Naive B cell (primary cell): ENCODE measurements at regions not wholly inside any gene's neighbourhood (a gene's known extent, or its start where the extent isn't known, plus 50 kb on each side); places are given as distances from the start of the nearest gene placed in this dataset.

Experiments
- ATAC-seq, 2 donors: fragments of 150-1000 bp; cut with Tn5 transposase; 2 replicates each; pipeline ENCODE4 v1.10.0; 2021; ENCODE audit warnings: low read depth in 2 of 2, mild to moderate bottlenecking in 2 of 2, moderate library complexity in 2 of 2
- DNase-seq: peaks from one replicate; pipeline ENCODE4 v3.0.0; 2022
- H3K27ac Mint-ChIP-seq, 6 donors: one replicate each; pipeline ENCODE4 v1.8.0; 2020 to 2022; ENCODE audit warnings: mild to moderate bottlenecking in 6 of 6, mixed read lengths in 6 of 6, moderate library complexity in 5 of 6, inconsistent platforms in 2 of 6
- H3K27me3 Mint-ChIP-seq, 3 donors: one replicate each; pipeline ENCODE4 v1.8.0; 2021 to 2022; ENCODE audit warnings: mixed read lengths in 3 of 3, mild to moderate bottlenecking in 1 of 3
- H3K36me3 Mint-ChIP-seq, 2 donors: one replicate each; pipeline ENCODE4 v1.8.0; 2020 to 2022; ENCODE audit warnings: mixed read lengths in 2 of 2, inconsistent platforms in 1 of 2, mild to moderate bottlenecking in 1 of 2
- H3K4me1 Mint-ChIP-seq, 3 donors: one replicate each; pipeline ENCODE4 v1.8.0; 2020 to 2022; ENCODE audit warnings: mixed read lengths in 3 of 3, inconsistent platforms in 1 of 3, mild to moderate bottlenecking in 1 of 3, moderate library complexity in 1 of 3
- H3K4me3 Mint-ChIP-seq, 8 donors: one replicate each; pipeline ENCODE4 v1.8.0; 2020 to 2022; ENCODE audit warnings: mild to moderate bottlenecking in 8 of 8, mixed read lengths in 8 of 8, moderate library complexity in 8 of 8, inconsistent platforms in 2 of 8
- H3K9me3 Mint-ChIP-seq, 7 donors: one replicate each; pipeline ENCODE4 v1.8.0; 2020 to 2022; ENCODE audit warnings: mixed read lengths in 7 of 7, mild to moderate bottlenecking in 5 of 7, inconsistent platforms in 2 of 7, moderate library complexity in 1 of 7

- Mint-ChIP-seq H3K4me3 (no peak overlapping the region), H3K27ac (no peak overlapping the region), H3K27me3 (peaks cover 12 to 23% (median 19%) of the 10 kb centered on the region in 3 donors), H3K9me3 (peaks cover 0 to 11% (median 7%) of the 10 kb centered on the region in 7 donors), H3K36me3 (peaks cover 0 to 4% of the 10 kb centered on the region in 2 donors), H3K4me1 (no peaks in the 10 kb centered on the region)
- DNase-seq (no peak), ATAC-seq (no peak)
Observed at GRCh38 chr21:35864039-35864438, 196.3 kb downstream of the SETD4 start.

GRCh38 chr21:35862969-35863368 is 197.4 kb downstream of the SETD4 start:
- ATAC-seq (no peak), DNase-seq (no peak)
- H3K27ac Mint-ChIP-seq: no peak overlapping the region
- no peaks in the 10 kb centered on the region for H3K4me1 Mint-ChIP-seq
- H3K27me3 Mint-ChIP-seq: peaks cover 12 to 30% (median 24%) of the 10 kb centered on the region in 3 donors
- H3K9me3 Mint-ChIP-seq: peaks cover 0 to 4% (median under 1%) of the 10 kb centered on the region in 7 donors
- H3K4me3 Mint-ChIP-seq: no peak overlapping the region
- no peaks in the 10 kb centered on the region for H3K36me3 Mint-ChIP-seq

GRCh38 chr21:35861661-35862060 is 198.7 kb downstream of the SETD4 start:
- H3K4me3 Mint-ChIP-seq: no peak overlapping the region

GRCh38 chr21:35860189-35860869 is 200.0 kb downstream of the SETD4 start:
- Mint-ChIP-seq H3K36me3 (no peaks in the 10 kb centered on the region), H3K4me1 (no peaks in the 10 kb centered on the region), H3K27me3 (peaks cover 18 to 35% (median 33%) of the 10 kb centered on the region in 3 donors), H3K27ac (no peak overlapping the region), H3K4me3 (no peak overlapping the region), H3K9me3 (no peaks in the 10 kb centered on the region)
- no peak for ATAC-seq
- DNase-seq: no peak

More at GRCh38 chr21:35861661-35862060, 198.7 kb downstream of the SETD4 start:
- H3K27ac Mint-ChIP-seq: no peak overlapping the region
- no peak for DNase-seq
- no peak for ATAC-seq
- no peaks in the 10 kb centered on the region for H3K9me3 Mint-ChIP-seq
- no peaks in the 10 kb centered on the region for H3K36me3 Mint-ChIP-seq
- H3K27me3 Mint-ChIP-seq: peaks cover 12 to 24% (median 23%) of the 10 kb centered on the region in 3 donors
- no peaks in the 10 kb centered on the region for H3K4me1 Mint-ChIP-seq

DNA sequence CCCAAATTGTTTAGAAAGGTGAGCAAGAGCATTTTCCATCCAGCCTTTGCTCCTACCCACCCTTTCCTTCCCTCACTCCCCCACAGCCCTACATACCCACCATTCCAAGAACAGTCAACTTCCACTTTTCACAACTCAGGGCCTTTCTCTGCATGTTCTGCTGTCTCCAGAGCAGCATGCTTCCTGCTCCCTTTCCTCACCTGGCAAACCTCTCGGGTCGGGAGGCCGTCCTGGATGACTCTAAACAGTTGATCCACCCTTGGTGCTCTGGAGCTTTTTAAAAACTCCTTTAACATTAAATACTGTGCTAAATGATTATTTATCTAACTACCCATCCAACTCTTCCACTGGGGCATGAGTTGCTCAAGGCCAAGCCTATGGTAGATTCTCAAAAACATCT is 200.6 kb downstream of the SETD4 start:
- Mint-ChIP-seq H3K9me3 (no peaks in the 10 kb centered on the region), H3K36me3 (no peaks in the 10 kb centered on the region), H3K4me1 (no peaks in the 10 kb centered on the region), H3K4me3 (no peak overlapping the region), H3K27ac (no peak overlapping the region), H3K27me3 (peaks cover 21 to 37% (median 33%) of the 10 kb centered on the region in 3 donors)
- ATAC-seq (no peak), DNase-seq (no peak)

GRCh38 chr21:35857095-35857494 is 203.2 kb downstream of the SETD4 start:
- DNase-seq (no peak), ATAC-seq (no peak)
- H3K9me3 Mint-ChIP-seq: no peaks in the 10 kb centered on the region
- no peaks in the 10 kb centered on the region for H3K4me1 Mint-ChIP-seq
- H3K27me3 Mint-ChIP-seq: peaks cover 36 to 61% (median 45%) of the 10 kb centered on the region in 3 donors
- H3K36me3 Mint-ChIP-seq: no peaks in the 10 kb centered on the region
- H3K27ac Mint-ChIP-seq: no peak overlapping the region
- H3K4me3 Mint-ChIP-seq: peak overlapping the region in 1 of 8 donors; percentile 23

DNA sequence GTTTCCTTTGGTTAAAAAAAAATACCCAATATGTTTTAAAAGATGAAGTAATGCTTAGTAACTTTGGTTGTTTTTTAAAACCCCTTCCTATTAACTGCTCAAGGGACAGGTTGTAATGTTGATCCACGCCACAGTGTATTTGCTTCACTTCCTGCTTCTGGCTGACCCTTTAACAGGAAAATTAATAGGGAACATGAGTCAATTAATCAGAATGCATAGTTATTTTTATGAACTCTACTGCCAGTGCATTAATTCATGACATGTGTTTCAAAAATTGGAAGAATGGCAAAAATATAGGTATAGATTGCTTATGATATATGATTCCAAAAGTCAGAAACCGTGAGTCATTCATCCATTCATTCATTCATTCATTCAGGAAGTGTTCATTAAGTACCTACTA is 204.8 kb downstream of the SETD4 start:
- ATAC-seq: no peak
- Mint-ChIP-seq H3K36me3 (no peaks in the 10 kb centered on the region), H3K4me1 (no peaks in the 10 kb centered on the region), H3K27me3 (peaks cover 28 to 66% (median 46%) of the 10 kb centered on the region in 3 donors), H3K27ac (peak overlapping the region in 1 of 6 donors; percentile 4), H3K4me3 (no peak overlapping the region), H3K9me3 (no peaks in the 10 kb centered on the region)
- no peak for DNase-seq

- Mint-ChIP-seq H3K36me3 (no peaks in the 10 kb centered on the region), H3K4me1 (no peaks in the 10 kb centered on the region), H3K27me3 (peaks cover 29 to 55% (median 36%) of the 10 kb centered on the region in 3 donors), H3K4me3 (no peak overlapping the region), H3K9me3 (no peaks in the 10 kb centered on the region), H3K27ac (no peak overlapping the region)
- no peak for ATAC-seq
- no peak for DNase-seq
Observed at GRCh38 chr21:35854281-35854680, 206.0 kb downstream of the SETD4 start.

- Mint-ChIP-seq H3K27me3 (peaks cover 29 to 48% (median 34%) of the 10 kb centered on the region in 3 donors), H3K4me3 (no peak overlapping the region), H3K27ac (peak overlapping the region in 1 of 6 donors; percentile 48), H3K36me3 (no peaks in the 10 kb centered on the region), H3K9me3 (no peaks in the 10 kb centered on the region), H3K4me1 (no peaks in the 10 kb centered on the region)
- DNase-seq (no peak), ATAC-seq (no peak)
Observed at GRCh38 chr21:35853321-35854239, 206.7 kb downstream of the SETD4 start.

GRCh38 chr21:35852820-35853219 is 207.5 kb downstream of the SETD4 start:
- Mint-ChIP-seq H3K9me3 (no peaks in the 10 kb centered on the region), H3K4me3 (no peak overlapping the region), H3K36me3 (no peaks in the 10 kb centered on the region), H3K27ac (peak overlapping the region in 2 of 6 donors; percentile 10 to 47), H3K27me3 (peaks cover 29 to 50% (median 35%) of the 10 kb centered on the region in 3 donors), H3K4me1 (no peaks in the 10 kb centered on the region)
- DNase-seq (no peak), ATAC-seq (no peak)

DNA sequence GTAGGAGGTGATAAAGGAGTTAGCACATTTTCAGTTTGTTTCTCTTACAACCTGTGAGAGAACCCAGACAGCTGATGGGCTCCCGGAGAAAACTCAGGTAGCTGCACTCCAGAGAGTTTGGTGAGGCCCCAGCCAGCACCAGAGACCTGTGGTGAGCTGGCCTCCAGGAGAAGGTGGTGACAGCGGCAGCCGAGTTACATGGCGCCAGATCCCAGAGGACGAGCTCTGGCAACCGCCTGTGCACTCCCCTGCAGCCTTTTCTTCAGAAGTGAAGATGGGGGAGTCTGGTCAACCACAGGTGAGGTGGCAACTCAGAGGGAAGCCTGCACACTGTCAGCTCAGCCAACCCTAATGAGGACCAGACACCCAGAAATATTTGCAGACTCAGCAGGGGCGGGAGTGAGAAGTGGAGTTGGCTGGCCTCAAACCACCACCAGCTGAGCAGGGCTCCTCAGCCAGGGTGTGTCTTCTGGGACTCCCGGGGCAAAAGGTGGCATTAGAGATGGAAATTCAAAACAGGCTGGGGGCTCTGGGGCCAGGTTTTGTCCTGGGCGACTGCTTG is 209.7 kb downstream of the SETD4 start:
- Mint-ChIP-seq H3K9me3 (no peaks in the 10 kb centered on the region), H3K36me3 (no peaks in the 10 kb centered on the region), H3K27me3 (peaks cover 26 to 58% (median 31%) of the 10 kb centered on the region in 3 donors), H3K4me3 (no peak overlapping the region), H3K4me1 (no peaks in the 10 kb centered on the region), H3K27ac (no peak overlapping the region)
- no peak for DNase-seq
- no peak for ATAC-seq

GRCh38 chr21:35850029-35850428 is 210.3 kb downstream of the SETD4 start:
- H3K27ac Mint-ChIP-seq: no peak overlapping the region
- H3K27me3 Mint-ChIP-seq: peaks cover 25 to 60% (median 26%) of the 10 kb centered on the region in 3 donors
- no peaks in the 10 kb centered on the region for H3K4me1 Mint-ChIP-seq
- H3K4me3 Mint-ChIP-seq: no peak overlapping the region
- no peak for ATAC-seq
- no peak for DNase-seq
- H3K9me3 Mint-ChIP-seq: no peaks in the 10 kb centered on the region
- no peaks in the 10 kb centered on the region for H3K36me3 Mint-ChIP-seq

- Mint-ChIP-seq H3K27me3 (peaks cover 25 to 52% (median 26%) of the 10 kb centered on the region in 3 donors), H3K4me3 (no peak overlapping the region), H3K9me3 (no peaks in the 10 kb centered on the region), H3K4me1 (no peaks in the 10 kb centered on the region), H3K27ac (no peak overlapping the region), H3K36me3 (no peaks in the 10 kb centered on the region)
- DNase-seq (no peak), ATAC-seq (no peak)
Observed at GRCh38 chr21:35849144-35849543, 211.2 kb downstream of the SETD4 start.
